ENCODE measurements at regions not wholly inside any gene's neighbourhood (a gene's known extent, or its start where the extent isn't known, plus 50 kb on each side); places are given as distances from the start of the nearest gene placed in this dataset.
A peak's percentile ranks its signal among the peaks of the same experiment; 100 is the strongest.

- Mint-ChIP-seq H3K27me3 (ENCODE audit: insufficient read depth, unreplicated experiment) (no peaks in the 10 kb centered on the region), H3K27ac (ENCODE audit: low read depth, unreplicated experiment) (peak overlapping the region; percentile 3), H3K36me3 (ENCODE audit: insufficient read depth, unreplicated experiment) (peaks cover 5% of the 10 kb centered on the region), H3K9me3 (ENCODE audit: unreplicated experiment) (no peaks in the 10 kb centered on the region), H3K4me3 (ENCODE audit: unreplicated experiment) (no peak overlapping the region), H3K4me1 (ENCODE audit: insufficient read depth, unreplicated experiment) (peaks cover 22% of the 10 kb centered on the region)
- intact Hi-C loops (cut with micrococcal nuclease), result loop anchor here (5.0 kb wide), 1 partner anchor 32 kb away; no protein-coding TSS in a partner anchor
- CTCF ChIA-PET, result interaction anchor here (0.7 to 1.8 kb wide), 9 partner anchors 13 to 713 kb away, joined by 3 to 11 read pairs (median 5); no protein-coding TSS in a partner anchor
- BruUV-seq (replicated peaks), result no TSS peak
- POLR2A ChIA-PET, result interaction anchor here (0.6 to 1.6 kb wide), 10 partner anchors 10 to 111 kb away, joined by 3 to 5 read pairs (median 3); no protein-coding TSS in a partner anchor
- peak; percentile 37 for DNase-seq (ENCODE audit: unreplicated experiment)
- TF ChIP-seq CTCF (IDR thresholded peaks at IDR 0.05; ENCODE audit: unreplicated experiment), result no peak
These were observed 49.7 kb downstream of the SIPA1L2 start for GRCh38 chr1:232579958-232580941.

GRCh38 chr1:232579466-232579865 lies 50.5 kb downstream of the SIPA1L2 start:
- CTCF ChIA-PET, result interaction anchor here (0.7 to 1.2 kb wide), 5 partner anchors 17 to 48 kb away, joined by 3 to 10 read pairs (median 3); no protein-coding TSS in a partner anchor
- Mint-ChIP-seq H3K4me3 (ENCODE audit: unreplicated experiment) (no peak overlapping the region), H3K27me3 (ENCODE audit: insufficient read depth, unreplicated experiment) (no peaks in the 10 kb centered on the region), H3K4me1 (ENCODE audit: insufficient read depth, unreplicated experiment) (peaks cover 30% of the 10 kb centered on the region), H3K9me3 (ENCODE audit: unreplicated experiment) (no peaks in the 10 kb centered on the region), H3K27ac (ENCODE audit: low read depth, unreplicated experiment) (peak overlapping the region; percentile 3), H3K36me3 (ENCODE audit: insufficient read depth, unreplicated experiment) (peaks cover 5% of the 10 kb centered on the region)
- TF ChIP-seq CTCF (IDR thresholded peaks at IDR 0.05; ENCODE audit: unreplicated experiment), result no peak
- intact Hi-C loops (cut with micrococcal nuclease), result loop anchor here (5.0 kb wide), 1 partner anchor 33 kb away; no protein-coding TSS in a partner anchor
- POLR2A ChIA-PET, result interaction anchor here (0.6 to 1.6 kb wide), 10 partner anchors 15 to 111 kb away, joined by 3 to 8 read pairs (median 3); partner anchors contain the start of gene SIPA1L2
- DNase-seq (ENCODE audit: unreplicated experiment), result no peak
- BruUV-seq (replicated peaks), result no TSS peak

- Mint-ChIP-seq H3K9me3 (ENCODE audit: unreplicated experiment) (no peaks in the 10 kb centered on the region), H3K27ac (ENCODE audit: low read depth, unreplicated experiment) (no peak overlapping the region), H3K36me3 (ENCODE audit: insufficient read depth, unreplicated experiment) (peaks cover 5% of the 10 kb centered on the region), H3K4me3 (ENCODE audit: unreplicated experiment) (no peak overlapping the region), H3K4me1 (ENCODE audit: insufficient read depth, unreplicated experiment) (peaks cover 30% of the 10 kb centered on the region), H3K27me3 (ENCODE audit: insufficient read depth, unreplicated experiment) (no peaks in the 10 kb centered on the region)
- no peak for DNase-seq (ENCODE audit: unreplicated experiment)
- intact Hi-C loops (cut with micrococcal nuclease), result loop anchor here (5.0 kb wide), 1 partner anchor 34 kb away; no protein-coding TSS in a partner anchor
- POLR2A ChIA-PET, result interaction anchor here (0.7 to 1.6 kb wide), 8 partner anchors 16 to 632 kb away, joined by 3 to 8 read pairs (median 3); partner anchors contain the start of gene SIPA1L2
- BruUV-seq (replicated peaks), result no TSS peak
- no peak for TF ChIP-seq CTCF (IDR thresholded peaks at IDR 0.05; ENCODE audit: unreplicated experiment)
- CTCF ChIA-PET, result interaction anchor here (0.7 to 1.2 kb wide), 5 partner anchors 17 to 49 kb away, joined by 3 to 10 read pairs (median 3); no protein-coding TSS in a partner anchor
These were observed 51.2 kb downstream of the SIPA1L2 start for GRCh38 chr1:232578651-232579195.

All from MCF 10A (cell line).